ENCODE measurements at regions not wholly inside any gene's neighbourhood (a gene's known extent, or its start where the extent isn't known, plus 50 kb on each side); places are given as distances from the start of the nearest gene placed in this dataset.

- DNase-seq (no peak), ATAC-seq (ENCODE audit: low read depth) (no peak)
- no peak overlapping the region for H3K4me3 ChIP-seq (ENCODE audit: control extremely low read depth in 1 of 5, extremely low read depth in 1 of 5, insufficient read depth in 1 of 5, low read depth in 2 of 5, low read length in 4 of 5)
- H3K27ac ChIP-seq (ENCODE audit: low read length in 2 of 2), result no peak overlapping the region
- intact Hi-C loops (cut with micrococcal nuclease), result no loop called here
- H4K20me1 ChIP-seq (ENCODE audit: control insufficient read depth, insufficient read depth, low read length, poor library complexity, severe bottlenecking), result no peaks in the 10 kb centered on the region
- 93% methylated on average over 3 of the region's 5 CpGs for WGBS (ENCODE audit: insufficient coverage)
- H3K36me3 ChIP-seq (replicated peaks in 1 of 2; ENCODE audit: control extremely low read depth in 1 of 2, control insufficient read depth in 1 of 2, extremely low read depth in 1 of 2, insufficient read depth in 2 of 2, low read length in 1 of 2), result no peaks in the 10 kb centered on the region
- Mint-ChIP-seq H3K27me3 (no peaks in the 10 kb centered on the region), H3K27ac (no peak overlapping the region), H3K4me3 (no peak overlapping the region), H3K9me3 (ENCODE audit: insufficient read depth) (no peaks in the 10 kb centered on the region), H3K4me1 (peaks cover 51% of the 10 kb centered on the region)
- H2AFZ ChIP-seq (ENCODE audit: insufficient read depth, low read depth, low read length, poor library complexity, severe bottlenecking), result no peak overlapping the region
- ChIA-PET POLR2A (no interaction called here), CTCF (no interaction called here)
- H3K79me2 ChIP-seq (ENCODE audit: control insufficient read depth, insufficient read depth, low read length), result no peaks in the 10 kb centered on the region
- no peak overlapping the region for H3K4me2 ChIP-seq (replicated peaks; ENCODE audit: low read depth, low read length, poor library complexity, severe bottlenecking)
- H3K27me3 ChIP-seq (replicated peaks in 1 of 4; ENCODE audit: control extremely low read depth in 1 of 4, control insufficient read depth in 3 of 4, insufficient read depth in 4 of 4, low read length in 3 of 4), result peaks cover 0 to 12% (median 0%) of the 10 kb centered on the region in 4 experiments
- H3K9ac ChIP-seq (ENCODE audit: low read length), result no peak overlapping the region
- TF ChIP-seq CTCF (IDR thresholded peaks at IDR 0.05) (no peak), EZH2 (IDR thresholded peaks at IDR 0.05; ENCODE audit: borderline replicate concordance, insufficient read depth, low read depth, low read length, poor library complexity, severe bottlenecking) (no peak)
- H3K4me1 ChIP-seq (ENCODE audit: control insufficient read depth in 2 of 2, insufficient read depth in 2 of 2, low read length in 2 of 2), result peaks cover 17 to 29% of the 10 kb centered on the region in 2 donors
- no peaks in the 10 kb centered on the region for H3K9me3 ChIP-seq (ENCODE audit: control extremely low read depth in 1 of 3, control insufficient read depth in 2 of 3, insufficient read depth in 1 of 3, low read length in 2 of 3)
Observed at GRCh38 chr15:38075466-38075865, 141.0 kb downstream of the TMCO5A start.

GRCh38 chr15:38076786-38077185, 142.3 kb downstream of the TMCO5A start:
- H3K9me3 ChIP-seq (ENCODE audit: control extremely low read depth in 1 of 3, control insufficient read depth in 2 of 3, insufficient read depth in 1 of 3, low read length in 2 of 3), result no peaks in the 10 kb centered on the region

More at GRCh38 chr15:38076786-38077185, 142.3 kb downstream of the TMCO5A start:
- Histone ChIP-seq H3K4me1 (ENCODE audit: control insufficient read depth in 2 of 2, insufficient read depth in 2 of 2, low read length in 2 of 2) (peaks cover 15 to 24% of the 10 kb centered on the region in 2 donors), H3K27ac (ENCODE audit: low read length in 2 of 2) (no peak overlapping the region), H3K27me3 (replicated peaks in 1 of 4; ENCODE audit: control extremely low read depth in 1 of 4, control insufficient read depth in 3 of 4, insufficient read depth in 4 of 4, low read length in 3 of 4) (peaks cover 0 to 7% (median 0%) of the 10 kb centered on the region in 4 experiments), H3K4me3 (ENCODE audit: control extremely low read depth in 1 of 5, extremely low read depth in 1 of 5, insufficient read depth in 1 of 5, low read depth in 2 of 5, low read length in 4 of 5) (no peak overlapping the region), H2AFZ (ENCODE audit: insufficient read depth, low read depth, low read length, poor library complexity, severe bottlenecking) (peak overlapping the region; percentile 10), H3K79me2 (ENCODE audit: control insufficient read depth, insufficient read depth, low read length) (no peaks in the 10 kb centered on the region), H4K20me1 (ENCODE audit: control insufficient read depth, insufficient read depth, low read length, poor library complexity, severe bottlenecking) (no peaks in the 10 kb centered on the region), H3K4me2 (replicated peaks; ENCODE audit: low read depth, low read length, poor library complexity, severe bottlenecking) (peak overlapping the region; percentile 9), H3K9ac (ENCODE audit: low read length) (no peak overlapping the region), H3K36me3 (replicated peaks in 1 of 2; ENCODE audit: control extremely low read depth in 1 of 2, control insufficient read depth in 1 of 2, extremely low read depth in 1 of 2, insufficient read depth in 2 of 2, low read length in 1 of 2) (no peaks in the 10 kb centered on the region)
- intact Hi-C loops (cut with micrococcal nuclease), result no loop called here
- CTCF ChIA-PET, result no interaction called here
- Mint-ChIP-seq H3K9me3 (ENCODE audit: insufficient read depth) (no peaks in the 10 kb centered on the region), H3K4me1 (peaks cover 45% of the 10 kb centered on the region), H3K4me3 (peak overlapping the region; percentile 57), H3K27me3 (no peaks in the 10 kb centered on the region), H3K27ac (peak overlapping the region; percentile 74)
- WGBS (ENCODE audit: insufficient coverage), result 34% methylated on average over 10 of the region's 10 CpGs
- TF ChIP-seq CTCF (IDR thresholded peaks at IDR 0.05) (no peak), EZH2 (IDR thresholded peaks at IDR 0.05; ENCODE audit: borderline replicate concordance, insufficient read depth, low read depth, low read length, poor library complexity, severe bottlenecking) (no peak)
- DNase-seq (peak; percentile 41), ATAC-seq (ENCODE audit: low read depth) (peak; percentile 50)
- POLR2A ChIA-PET, result no interaction called here
